GM21360 (cell line): ENCODE measurements at regions not wholly inside any gene's neighbourhood (a gene's known extent, or its start where the extent isn't known, plus 50 kb on each side); places are given as distances from the start of the nearest gene placed in this dataset.

Experiments used
- ATAC-seq: cut with Tn5 transposase; IDR thresholded peaks from one replicate; pipeline ENCODE4 v1.9.1; 2021; ENCODE audit warnings: mild to moderate bottlenecking, moderate library complexity; ENCODE audit not compliant: unreplicated experiment

DNA sequence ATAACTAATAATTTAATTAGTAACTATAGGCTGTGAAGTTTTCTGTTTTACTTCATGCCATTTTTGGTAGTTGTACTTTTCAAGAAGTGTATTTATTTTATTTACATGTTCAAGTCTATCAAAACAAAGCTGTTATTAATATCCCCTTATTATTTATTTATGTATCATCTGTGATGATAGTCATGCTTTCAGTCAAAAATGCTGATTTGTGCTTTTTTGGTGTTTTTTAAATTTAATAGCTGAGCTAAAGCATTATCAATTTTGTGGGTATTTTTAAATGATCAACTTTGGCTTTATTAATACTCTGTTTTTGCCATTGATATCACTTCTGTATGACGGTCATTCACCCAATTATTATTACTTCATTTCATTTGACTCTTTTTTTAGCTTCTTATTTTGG lies 1229.2 kb upstream of the CADM2 start:
- no peak for ATAC-seq

DNA sequence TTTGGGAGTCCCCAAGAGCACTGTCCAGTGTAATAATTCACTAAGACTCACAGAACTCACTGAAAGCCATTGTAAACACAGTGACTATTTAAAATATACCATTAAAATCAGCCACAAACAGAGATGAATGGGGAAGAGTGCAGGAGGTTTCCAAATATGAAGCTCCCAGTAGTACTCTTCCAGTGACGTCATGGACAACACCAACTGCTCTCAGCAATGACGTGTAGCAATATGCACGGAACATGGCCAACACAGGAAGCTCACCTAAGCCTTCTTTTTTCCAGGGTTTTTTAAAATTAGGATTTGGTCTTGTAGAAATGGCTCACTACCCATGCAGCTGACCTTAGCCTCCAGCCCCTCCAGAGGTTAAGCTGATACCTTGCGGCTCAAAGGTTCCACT lies 1224.1 kb upstream of the CADM2 start:
- ATAC-seq, result no peak

DNA sequence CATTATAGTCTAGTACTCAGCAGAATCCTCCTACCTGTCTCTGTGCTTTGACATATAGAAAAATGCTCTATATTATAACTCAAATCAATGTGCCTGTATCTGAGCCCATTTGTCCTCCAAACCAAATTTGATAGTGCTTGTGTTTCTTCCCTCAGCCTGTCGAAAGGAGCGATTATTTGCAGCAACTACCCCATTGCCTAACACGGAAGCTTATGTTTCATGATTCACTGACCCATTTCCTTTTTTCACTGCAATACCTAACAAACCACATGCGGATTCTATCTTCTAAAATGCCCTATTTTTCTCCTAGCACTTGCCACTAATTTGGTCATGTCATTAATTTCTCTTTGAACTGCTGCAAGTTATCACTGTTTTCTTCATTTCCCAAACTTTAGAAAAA lies 1220.6 kb upstream of the CADM2 start:
- no peak for ATAC-seq

DNA sequence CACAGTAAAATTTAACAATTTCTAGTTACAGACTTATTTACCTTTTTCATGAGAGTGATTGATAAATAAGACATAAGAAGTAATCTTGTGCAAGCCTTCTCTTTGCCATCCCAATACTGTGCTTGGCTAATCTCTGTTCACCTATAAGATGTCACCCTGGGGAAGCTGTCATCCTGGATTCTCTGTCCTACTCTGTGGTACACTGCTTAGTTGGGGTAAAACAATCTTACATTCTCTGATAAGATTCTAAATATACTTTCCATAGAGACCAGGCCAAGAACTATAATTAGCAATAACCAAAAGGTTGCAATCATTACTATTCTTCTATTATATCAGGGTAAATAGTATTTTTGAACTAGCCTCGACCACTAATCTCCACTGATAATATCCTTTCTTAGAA lies 1218.3 kb upstream of the CADM2 start:
- no peak for ATAC-seq

DNA sequence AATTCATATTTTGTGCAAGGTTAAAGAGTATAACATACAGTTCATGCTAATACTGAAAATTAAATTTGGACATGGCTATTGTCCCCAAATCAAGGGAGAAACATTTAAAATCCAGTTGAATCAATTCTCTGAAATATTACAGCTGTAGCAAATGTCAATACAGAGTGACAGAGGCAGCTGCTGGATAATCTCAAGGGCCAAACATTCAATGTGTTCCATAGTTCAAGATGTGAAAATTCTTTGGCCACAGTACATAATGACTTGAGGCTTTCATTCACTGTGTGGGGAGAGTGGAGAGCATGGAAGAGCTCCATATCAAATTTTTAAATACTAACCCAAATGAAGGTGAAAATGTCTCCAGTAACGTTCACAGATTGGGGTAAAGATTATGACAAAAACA lies 1192.8 kb upstream of the CADM2 start:
- ATAC-seq, result no peak

DNA sequence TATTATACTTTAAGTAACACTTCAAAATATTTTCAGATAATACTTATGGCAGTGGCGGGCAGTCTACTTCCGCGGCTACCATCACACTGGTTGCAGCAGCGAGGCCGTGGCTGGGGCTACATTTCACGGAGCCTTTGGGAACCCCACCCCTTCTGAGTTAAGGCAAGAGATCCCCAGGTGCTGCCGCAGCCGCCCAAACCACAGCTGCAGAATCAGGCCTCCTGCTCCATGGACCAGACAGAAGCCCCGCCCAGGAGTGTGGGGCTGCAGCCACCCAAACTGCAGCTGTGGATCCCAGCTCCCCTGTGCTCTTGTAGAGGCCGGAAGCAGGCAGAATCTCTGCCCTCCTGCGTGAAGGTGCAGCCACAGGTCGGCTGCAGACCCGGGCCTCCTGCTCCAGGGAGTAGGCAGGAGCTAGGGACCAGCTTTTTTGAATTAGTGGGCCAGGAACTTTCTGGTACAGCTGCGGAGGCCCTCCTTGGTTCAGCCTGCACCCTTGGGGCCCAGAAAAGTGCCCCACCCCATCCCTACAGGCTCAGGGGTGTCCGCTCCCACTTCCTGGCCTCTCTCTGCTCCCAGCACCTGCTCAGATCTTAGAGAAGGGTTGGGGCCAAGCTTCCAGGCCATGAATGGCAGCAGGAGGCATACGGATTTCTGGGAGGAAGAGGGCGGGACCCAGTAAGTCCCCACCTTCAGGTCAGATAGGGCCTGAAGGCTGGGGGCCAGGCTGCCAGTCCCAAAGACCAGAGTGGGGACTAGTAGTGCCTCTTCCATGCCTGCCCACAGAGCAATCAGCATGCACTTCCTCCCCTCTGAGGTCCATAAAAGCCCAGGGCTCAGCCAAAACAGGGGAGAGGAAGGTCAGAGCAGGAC lies 1188.8 kb upstream of the CADM2 start:
- ATAC-seq, result no peak

DNA sequence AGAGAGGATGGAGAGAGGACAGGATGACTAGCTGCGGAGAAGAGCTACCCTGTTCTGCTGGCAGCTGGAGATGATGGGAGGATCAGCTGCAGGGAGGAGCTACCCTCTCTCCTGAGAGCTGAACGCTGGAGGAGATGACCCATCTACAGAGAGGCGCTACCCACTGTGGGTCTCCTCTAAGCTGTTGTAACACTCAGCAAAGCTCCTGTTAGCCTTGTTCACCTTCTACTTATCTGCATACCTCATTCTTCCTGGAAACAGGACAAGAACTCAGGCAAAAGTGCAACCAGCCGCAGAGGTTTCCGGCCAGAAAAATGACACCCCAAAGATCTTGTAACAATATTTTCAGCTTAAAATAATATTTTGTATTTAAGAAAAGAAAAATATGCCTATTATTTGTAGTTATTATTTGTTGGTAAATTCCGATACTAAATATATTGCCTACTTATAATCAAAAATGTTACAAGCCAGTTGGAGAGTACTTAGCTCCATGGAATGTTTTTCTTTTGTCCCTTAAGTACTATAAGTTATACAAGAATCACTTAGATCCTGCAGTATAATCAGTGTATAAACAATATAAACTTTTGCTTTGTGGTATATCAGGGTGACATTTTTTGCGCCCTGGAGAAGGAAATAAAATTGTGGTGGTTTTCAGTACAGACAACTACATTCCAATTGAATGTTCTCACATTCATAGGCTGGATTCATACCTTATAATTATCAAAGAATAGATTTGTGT lies 1188.0 kb upstream of the CADM2 start:
- no peak for ATAC-seq

DNA sequence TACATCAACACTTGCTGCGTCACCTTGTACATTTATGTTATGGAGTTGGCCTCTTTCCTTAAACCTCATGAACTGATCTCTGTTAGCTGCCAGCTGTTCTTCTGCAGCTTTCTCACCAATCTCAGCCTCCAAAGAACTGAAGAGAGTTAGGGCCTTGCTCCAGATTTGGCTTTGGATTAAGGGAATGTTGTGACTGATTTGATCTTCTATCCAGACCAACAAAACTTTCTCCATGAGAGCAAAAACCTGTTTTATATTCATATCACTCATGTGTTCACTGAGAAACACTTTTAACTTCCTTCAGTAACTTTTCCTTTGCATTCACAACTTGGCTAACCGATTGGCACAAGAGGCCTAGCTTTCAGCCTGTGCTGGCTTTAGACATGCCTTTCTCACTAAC lies 1156.0 kb upstream of the CADM2 start:
- ATAC-seq, result no peak

DNA sequence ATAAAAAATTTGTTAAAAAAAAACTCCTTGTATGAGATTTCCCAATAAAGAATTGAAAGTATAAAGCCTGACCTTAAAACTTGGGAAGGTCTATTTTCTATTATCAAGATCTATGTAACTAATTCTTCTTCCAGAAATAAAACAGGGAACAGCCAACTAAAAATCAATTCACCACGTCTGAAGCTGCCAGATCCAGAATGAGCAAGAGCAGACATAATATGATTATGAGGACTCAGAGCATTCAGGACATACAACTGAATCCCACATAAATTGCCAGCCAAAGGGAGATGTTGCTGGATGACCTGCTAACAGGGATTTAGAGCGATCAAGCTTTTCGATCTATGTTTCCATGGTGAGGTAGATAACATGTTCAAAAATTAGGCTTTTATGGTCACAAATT lies 1151.3 kb upstream of the CADM2 start:
- no peak for ATAC-seq

DNA sequence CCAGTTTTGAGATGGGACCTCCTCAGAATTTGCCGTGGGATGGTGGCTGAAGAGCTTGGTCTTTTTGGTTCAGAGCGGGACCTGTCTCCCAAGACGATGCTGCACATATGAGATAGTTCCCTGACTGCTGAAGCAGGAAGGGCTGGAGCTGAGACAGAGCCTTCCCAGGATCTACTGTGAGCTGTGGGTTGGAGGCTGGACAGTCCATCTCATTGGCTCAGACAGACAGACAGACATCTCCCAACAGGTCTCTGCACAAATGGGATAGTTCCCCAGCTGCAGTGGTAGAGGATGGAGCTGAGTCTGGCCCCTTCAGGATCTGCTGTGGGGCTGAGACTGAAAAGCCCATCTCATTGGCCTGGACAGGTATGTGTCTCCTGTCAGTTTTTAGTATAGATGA lies 1145.6 kb upstream of the CADM2 start:
- ATAC-seq, result no peak

DNA sequence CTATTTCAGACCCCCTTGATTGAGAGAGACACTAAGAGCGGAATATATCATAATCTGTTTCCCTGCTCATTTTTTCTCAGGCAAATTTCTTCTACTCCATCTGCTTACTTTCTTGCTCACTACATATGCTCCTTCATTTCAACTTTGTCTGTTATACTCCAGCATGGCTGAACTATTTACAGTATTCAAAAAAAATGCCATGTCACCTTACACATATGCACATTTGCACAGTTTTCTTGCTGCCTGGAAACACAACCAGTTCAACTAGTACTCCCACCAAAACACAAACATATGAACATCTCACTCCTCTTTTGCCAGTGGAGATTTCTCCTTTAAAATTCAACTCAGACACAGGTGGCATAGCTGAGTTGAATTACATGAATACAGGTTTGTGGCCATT lies 1142.1 kb upstream of the CADM2 start:
- no peak for ATAC-seq

DNA sequence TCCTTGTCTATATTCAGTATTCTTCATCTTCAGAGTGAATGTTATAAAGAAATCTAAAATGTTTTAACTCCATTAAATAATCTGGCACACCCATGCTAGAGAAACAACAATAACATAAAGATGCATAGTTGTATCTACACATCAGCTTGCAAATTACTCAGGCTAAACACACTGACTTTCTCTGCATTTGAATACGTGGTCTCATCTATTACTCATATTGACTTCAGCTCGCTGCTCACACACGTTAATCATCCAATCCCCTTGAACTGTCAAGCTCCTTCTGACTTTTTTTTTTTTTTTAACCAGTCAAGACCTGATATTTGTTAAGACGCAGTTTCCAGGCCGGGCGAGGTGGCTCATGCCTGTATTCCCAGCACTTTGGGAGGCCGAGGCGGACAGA lies 1137.3 kb upstream of the CADM2 start:
- ATAC-seq, result no peak

DNA sequence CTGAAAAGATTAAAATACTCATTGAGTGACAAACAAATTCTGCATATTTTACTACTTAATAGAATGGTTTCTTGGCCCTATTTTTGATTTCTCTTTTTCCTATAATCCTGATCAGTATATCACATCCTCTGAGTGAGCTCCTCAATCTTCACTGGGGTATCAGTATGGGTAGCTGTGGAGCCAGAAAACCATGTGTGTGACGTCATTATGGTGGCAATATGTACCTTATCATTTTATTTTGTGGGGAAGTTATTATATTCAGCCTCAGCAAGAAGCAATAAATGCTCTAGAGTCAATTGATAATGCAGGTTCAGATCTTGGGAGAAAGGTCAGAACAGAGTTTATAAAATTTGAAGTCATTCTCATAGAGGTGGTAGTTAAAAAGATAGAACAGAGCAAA lies 1135.7 kb upstream of the CADM2 start:
- ATAC-seq, result no peak

DNA sequence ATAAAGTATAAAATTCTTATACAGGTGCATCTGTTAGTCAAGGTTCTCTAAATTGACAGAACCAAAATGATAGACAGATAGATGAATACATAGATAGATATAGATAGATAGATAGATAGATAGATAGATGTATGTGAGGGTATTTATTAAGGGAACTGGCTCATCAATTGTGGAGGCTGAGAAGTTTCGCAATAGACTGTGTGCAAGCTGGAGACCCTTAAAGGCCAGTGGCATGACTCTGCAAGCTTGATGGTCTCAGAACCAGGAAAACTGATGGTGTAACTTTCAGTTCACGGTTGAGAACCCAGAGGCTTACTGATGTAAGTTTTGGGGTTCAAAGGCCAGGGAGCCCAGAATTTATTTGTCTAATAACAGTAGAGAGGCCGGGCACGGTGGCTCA lies 1123.7 kb upstream of the CADM2 start:
- ATAC-seq, result no peak

DNA sequence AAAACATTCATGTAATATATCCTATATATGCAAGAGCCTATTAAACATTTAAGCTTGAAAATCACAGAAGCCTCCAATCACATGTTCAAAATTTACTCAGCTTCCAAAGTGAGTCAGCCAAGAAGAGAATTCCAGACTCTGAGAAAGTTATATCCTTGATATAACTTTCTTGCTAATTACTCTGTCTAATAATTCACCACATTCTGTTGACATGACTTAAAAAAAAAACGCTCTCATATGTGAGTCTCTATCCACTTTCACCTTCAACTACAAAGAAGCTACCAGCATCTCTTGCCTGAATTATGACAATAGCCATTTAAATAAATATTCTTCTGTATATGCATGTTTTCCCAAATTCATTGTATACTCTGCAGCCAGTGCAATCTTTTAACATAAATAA lies 1116.3 kb upstream of the CADM2 start:
- no peak for ATAC-seq

DNA sequence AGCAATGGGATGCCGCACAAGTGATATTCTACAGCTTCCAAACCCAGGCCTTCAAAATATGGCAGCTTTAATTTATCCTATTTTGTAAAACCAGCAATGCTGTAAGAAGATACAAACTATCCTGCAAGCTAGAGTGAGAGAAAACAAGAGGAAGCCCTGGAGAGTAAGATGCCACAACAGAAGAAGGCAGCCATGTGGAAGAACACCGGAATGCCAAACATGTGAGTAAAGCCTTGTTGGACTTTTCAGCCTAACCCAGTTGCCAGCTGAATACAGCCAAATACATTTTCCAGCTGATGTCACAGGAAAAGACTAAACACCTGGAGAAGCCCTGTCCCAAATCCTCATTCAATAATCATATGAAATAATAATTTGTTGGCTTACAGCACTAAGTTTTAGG lies 1115.1 kb upstream of the CADM2 start:
- no peak for ATAC-seq

DNA sequence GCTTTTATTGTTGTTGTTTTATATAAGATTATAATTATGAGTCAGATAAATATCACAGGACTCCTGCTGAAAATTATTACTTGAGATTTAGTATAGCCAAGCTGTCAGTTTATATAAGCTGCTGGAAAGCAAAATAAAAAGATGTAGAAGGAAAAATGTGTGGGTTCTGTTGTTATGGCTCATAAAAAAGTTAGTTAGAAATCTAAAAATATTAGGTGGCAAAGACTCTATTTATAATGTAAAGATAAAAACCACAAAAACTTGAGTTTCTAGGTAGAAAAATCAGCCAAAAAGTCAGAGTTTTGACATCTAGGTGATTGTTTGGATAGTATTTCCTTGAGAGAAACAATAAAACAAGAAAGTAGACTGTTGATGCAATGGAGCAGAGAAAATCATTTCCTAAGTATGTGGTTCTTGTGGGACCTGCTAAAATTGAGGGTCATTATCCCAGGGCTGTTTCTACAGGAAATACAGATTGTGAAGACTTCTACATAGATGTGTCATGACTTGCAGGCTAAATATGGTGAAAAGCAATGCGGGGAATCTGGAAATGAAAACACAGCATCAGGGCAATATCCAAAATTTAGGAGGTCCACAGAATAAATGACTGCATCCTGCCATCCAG lies 1109.6 kb upstream of the CADM2 start:
- ATAC-seq, result no peak

DNA sequence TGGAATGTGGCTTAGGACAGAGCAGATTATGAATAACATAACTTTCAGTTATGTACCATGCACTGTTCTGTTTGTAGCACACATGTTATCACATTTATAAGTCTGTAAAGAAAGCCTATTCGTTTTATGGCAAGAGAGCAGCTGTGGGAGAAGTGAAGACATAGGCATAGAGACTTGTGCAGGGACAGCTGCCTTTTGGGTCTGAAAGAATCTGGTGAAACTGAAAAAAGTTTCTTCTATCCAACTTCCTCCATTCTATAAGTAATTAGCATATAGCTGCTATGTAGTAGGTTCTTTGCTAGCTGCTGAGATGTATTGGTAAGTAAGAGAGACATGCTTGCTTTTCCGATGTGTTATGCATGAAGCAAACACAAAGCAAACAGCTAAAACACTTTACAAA lies 1095.4 kb upstream of the CADM2 start:
- ATAC-seq, result no peak

DNA sequence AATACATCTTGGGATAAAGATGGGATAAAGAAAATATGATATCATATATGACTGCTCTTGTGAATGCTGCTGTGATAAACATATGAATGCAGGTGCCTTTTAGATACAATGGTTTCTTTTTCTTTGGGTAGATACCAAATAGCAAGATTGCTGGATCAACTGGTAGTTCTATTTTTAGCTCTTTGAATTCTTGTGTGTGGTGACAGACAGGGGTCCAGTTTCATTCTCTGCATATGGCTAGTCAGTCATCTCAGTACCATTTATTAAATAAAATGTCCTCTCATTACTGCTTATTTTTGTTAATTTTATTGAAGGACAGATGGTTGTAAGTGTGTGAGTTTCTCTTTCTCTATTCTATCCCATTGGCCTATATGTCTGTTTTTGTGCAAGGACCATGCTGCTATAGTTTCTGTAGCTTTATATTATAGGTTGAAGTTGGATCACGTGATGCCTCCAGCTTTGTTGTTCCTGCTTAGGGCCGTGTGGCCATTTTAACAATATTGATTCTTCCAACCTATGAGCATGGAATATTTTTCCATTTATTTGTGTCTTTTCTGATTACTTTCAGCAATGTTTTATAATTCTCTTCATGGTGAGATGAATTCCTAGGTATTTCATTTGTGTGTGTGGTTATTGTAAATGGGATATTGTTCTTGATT lies 1089.8 kb upstream of the CADM2 start:
- no peak for ATAC-seq

DNA sequence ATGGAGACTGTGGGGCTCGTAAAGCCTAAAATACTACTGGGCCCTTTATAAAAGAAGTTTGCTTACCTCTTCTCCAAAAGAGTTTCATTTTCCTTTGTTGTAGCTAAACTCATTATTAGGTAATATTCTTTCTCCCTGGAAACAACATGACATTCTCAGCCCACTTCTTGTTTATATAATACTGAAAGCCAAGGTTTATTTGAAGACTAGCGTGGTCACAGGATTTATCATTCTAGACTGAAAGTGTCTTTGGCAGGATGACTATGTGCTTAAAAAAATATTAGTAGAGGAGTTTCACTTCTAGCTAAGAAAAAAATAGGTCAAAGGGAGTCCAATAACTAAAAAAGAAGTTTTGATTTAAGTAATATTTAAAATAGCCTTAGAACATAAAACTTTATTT lies 1085.2 kb upstream of the CADM2 start:
- no peak for ATAC-seq

DNA sequence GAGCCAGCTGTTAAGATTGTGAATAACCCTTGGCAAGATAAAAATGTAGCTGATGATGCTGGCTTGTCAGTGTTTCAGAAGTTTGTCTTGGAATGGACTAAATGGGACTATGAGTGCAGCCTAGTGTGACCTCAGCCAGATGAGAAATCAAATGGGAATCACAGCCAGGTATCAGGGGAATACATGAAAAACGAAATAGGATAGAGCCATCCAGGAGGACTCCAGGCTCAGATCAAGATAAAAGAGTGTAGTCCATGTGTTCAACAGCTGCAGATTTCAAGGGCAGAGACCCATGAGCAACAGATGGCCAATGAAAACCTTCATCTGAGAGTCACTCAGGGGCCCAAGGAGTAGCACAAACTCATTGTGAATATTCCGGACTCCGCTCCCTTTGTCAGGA lies 1080.9 kb upstream of the CADM2 start:
- no peak for ATAC-seq

DNA sequence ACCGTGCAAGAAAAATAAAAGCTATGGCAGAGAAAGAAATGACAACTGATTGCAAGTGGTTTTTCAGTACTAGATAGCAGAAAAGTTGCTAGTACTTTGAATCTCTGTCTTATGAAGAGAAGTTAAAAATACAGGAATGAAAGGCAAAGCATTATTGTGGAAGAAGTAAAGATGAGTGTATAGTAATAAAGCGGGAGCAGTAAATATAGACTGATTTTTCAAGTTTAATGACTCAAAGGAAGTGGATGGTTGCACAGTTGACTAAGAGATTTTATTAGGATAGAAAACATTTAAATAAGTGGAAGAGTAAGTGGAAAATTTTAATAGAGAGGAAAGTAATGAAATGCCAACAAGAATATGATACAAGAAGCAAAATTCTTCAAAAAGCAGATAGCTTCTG lies 1076.1 kb upstream of the CADM2 start:
- ATAC-seq, result no peak
